ENCODE measurements at regions not wholly inside any gene's neighbourhood (a gene's known extent, or its start where the extent isn't known, plus 50 kb on each side); places are given as distances from the start of the nearest gene placed in this dataset.

DNA sequence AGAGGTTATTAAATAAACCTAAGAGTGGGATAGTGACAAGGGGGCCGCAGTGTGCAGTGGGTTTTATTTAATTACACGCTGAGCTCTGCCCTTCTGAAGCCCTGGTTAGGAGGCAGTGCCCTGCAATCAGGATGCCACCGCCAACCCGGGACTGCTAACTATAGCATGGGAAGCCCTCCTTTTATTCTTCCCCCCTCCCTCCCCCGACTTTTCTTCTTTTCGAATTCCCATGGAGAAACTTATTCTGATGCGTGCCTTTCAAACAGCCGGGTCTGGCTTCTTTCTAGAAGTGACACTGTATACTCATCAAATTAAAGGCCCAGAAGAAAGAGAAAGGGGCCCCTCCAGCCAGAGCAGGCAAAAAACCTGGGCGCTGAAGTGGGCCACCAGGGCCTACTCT, 91.3 kb upstream of the ANO1 start:
- TF ChIP-seq, protein P1, sequence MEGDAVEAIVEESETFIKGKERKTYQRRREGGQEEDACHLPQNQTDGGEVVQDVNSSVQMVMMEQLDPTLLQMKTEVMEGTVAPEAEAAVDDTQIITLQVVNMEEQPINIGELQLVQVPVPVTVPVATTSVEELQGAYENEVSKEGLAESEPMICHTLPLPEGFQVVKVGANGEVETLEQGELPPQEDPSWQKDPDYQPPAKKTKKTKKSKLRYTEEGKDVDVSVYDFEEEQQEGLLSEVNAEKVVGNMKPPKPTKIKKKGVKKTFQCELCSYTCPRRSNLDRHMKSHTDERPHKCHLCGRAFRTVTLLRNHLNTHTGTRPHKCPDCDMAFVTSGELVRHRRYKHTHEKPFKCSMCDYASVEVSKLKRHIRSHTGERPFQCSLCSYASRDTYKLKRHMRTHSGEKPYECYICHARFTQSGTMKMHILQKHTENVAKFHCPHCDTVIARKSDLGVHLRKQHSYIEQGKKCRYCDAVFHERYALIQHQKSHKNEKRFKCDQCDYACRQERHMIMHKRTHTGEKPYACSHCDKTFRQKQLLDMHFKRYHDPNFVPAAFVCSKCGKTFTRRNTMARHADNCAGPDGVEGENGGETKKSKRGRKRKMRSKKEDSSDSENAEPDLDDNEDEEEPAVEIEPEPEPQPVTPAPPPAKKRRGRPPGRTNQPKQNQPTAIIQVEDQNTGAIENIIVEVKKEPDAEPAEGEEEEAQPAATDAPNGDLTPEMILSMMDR (conservative IDR thresholded peaks at IDR 0.05): no peak
- no peak for TF ChIP-seq ZFX (IDR thresholded peaks at IDR 0.05)

All from C4-2B (cell line).